Panc1 (cell line): ENCODE measurements at regions not wholly inside any gene's neighbourhood (a gene's known extent, or its start where the extent isn't known, plus 50 kb on each side); places are given as distances from the start of the nearest gene placed in this dataset.

Source experiments
- ATAC-seq: fragments of 200-7000 bp; cut with Tn5 transposase; 2 replicates; pipeline ENCODE4 v1.9.1; 2020; ENCODE audit warnings: mild to moderate bottlenecking, moderate library complexity
- BruUV-seq: library from RNA; stranded (reverse); fragments of 400-500 nt; replicated peaks from 2 replicates; lab custom pipeline; 2021; lab: Mats Ljungman, UMichigan
- CTCF ChIA-PET: fragments of 300-600 bp; sonication (Branson Sonifier 250); formaldehyde crosslinking; loops from one replicate; lab custom pipeline; 2022; ENCODE audit warnings: antibody characterized with exemption; lab: Charles Lee
- POLR2A ChIA-PET: fragments of 300-600 bp; sonication (Branson Sonifier 250); formaldehyde crosslinking; loops from one replicate; lab custom pipeline; 2022; ENCODE audit warnings: antibody characterized with exemption; lab: Charles Lee
- DNase-seq: peaks from one replicate; pipeline ENCODE4 v3.0.0-alpha.2; 2010; ENCODE audit warnings: low read depth, low spot score
- H3K27ac ChIP-seq: 2 replicates; pipeline ENCODE4 v1.5.1; 2011; ENCODE audit warnings: mild to moderate bottlenecking, low read length, inconsistent platforms
- H3K27me3 ChIP-seq: fragments of 200-500 bp; sonication (Bioruptor generic); 2 replicates; pipeline ENCODE4 v1.6.0; 2014; ENCODE audit warnings: low read length, inconsistent platforms; ENCODE audit not compliant: control insufficient read depth, insufficient read depth
- H3K36me3 ChIP-seq: fragments of 200-500 bp; sonication (Bioruptor generic); 2 replicates; pipeline ENCODE4 v1.5.1; 2014; ENCODE audit warnings: inconsistent platforms, mild to moderate bottlenecking, low read length, moderate library complexity; ENCODE audit not compliant: control insufficient read depth, insufficient read depth
- H3K4me1 ChIP-seq: 2 replicates; pipeline ENCODE4 v1.5.1; 2011; ENCODE audit warnings: inconsistent platforms, mild to moderate bottlenecking, low read length, moderate library complexity; ENCODE audit not compliant: control insufficient read depth, insufficient read depth
- H3K4me3 ChIP-seq, 2 experiments: 2 replicates each; pipeline ENCODE4 v1.5.1; 2011 to 2012; ENCODE audit warnings: low read depth in 2 of 2, low read length in 2 of 2, mild to moderate bottlenecking in 2 of 2, inconsistent platforms in 1 of 2, moderate library complexity in 1 of 2
- H3K9me3 ChIP-seq: fragments of 200-500 bp; sonication (Bioruptor generic); 2 replicates; pipeline ENCODE4 v1.5.1; 2014; ENCODE audit warnings: low read depth, mild to moderate bottlenecking, inconsistent platforms, low read length, moderate library complexity; ENCODE audit not compliant: control insufficient read depth, insufficient read depth
- CTCF ChIP-seq: fragments of 450-650 bp; IDR thresholded peaks from 2 replicates; pipeline ENCODE4 v1.5.1; 2017; ENCODE audit warnings: mild to moderate bottlenecking
- POLR2AphosphoS5 ChIP-seq: IDR thresholded peaks from 2 replicates; pipeline ENCODE4 v1.6.1; 2012; ENCODE audit warnings: mild to moderate bottlenecking, low read depth, low read length, moderate library complexity
- SIN3A ChIP-seq: IDR thresholded peaks from 2 replicates; pipeline ENCODE4 v1.6.1; 2012; ENCODE audit warnings: low read depth, mild to moderate bottlenecking, low read length, moderate library complexity, borderline replicate concordance; ENCODE audit not compliant: insufficient read depth
- TCF7L2 ChIP-seq: IDR thresholded peaks from 2 replicates; pipeline ENCODE4 v1.6.1; 2011; ENCODE audit warnings: mild to moderate bottlenecking, low read depth, low read length, inconsistent platforms
- in situ Hi-C: cut with HindIII; loops from 2 replicates; pipeline ENCODE4 v1.10.0; 2016; ENCODE audit warnings: low sequenced_read_pairs, low pct_unique_long_range_greater_than_20kb
- intact Hi-C: fragments of 100-400 bp; cut with micrococcal nuclease; formaldehyde crosslinking; loops from one replicate; pipeline ENCODE4 v1.10.0; 2022; ENCODE audit not compliant: unreplicated experiment
- TF ChIP-seq, protein P1 (sequence below), 2 experiments: IDR thresholded peaks; 2 replicates each; pipeline ENCODE4 v1.6.1; 2011 to 2012; ENCODE audit warnings: low read depth in 2 of 2, control low read depth in 1 of 2, low read length in 1 of 2, mild to moderate bottlenecking in 1 of 2, moderate library complexity in 1 of 2; ENCODE audit not compliant: insufficient read depth in 1 of 2

DNA sequence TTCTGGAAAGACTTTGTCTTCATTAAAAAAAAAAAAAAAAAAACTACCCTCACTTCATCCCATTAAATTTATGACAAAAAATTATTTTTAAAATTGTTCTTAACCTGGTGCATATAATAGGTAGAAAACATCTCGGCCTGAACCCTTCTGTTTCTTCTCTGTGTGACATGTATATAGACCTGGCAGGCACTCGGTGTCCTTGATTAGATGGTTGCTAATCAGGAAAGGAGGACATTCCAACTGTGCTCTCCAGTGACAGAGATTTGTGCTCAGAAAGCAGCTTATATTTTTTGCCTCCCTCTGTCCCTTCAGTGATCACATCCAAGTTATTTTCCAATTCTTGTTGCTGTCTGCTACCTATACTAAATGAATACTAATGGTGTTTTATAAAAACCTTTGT is 355.6 kb downstream of the CBLL2 start:
- DNase-seq: no peak
- intact Hi-C loops: no loop called here
- POLR2A ChIA-PET: no interaction called here
- no peaks in the 10 kb centered on the region for H3K36me3 ChIP-seq
- no TSS peak for BruUV-seq
- no peak overlapping the region for H3K4me3 ChIP-seq
- in situ Hi-C loops: no loop called here
- no peaks in the 10 kb centered on the region for H3K27me3 ChIP-seq
- no peak for TF ChIP-seq POLR2AphosphoS5
- no peak for TF ChIP-seq CTCF
- TF ChIP-seq TCF7L2: no peak
- no peak for TF ChIP-seq SIN3A
- TF ChIP-seq, protein P1, sequence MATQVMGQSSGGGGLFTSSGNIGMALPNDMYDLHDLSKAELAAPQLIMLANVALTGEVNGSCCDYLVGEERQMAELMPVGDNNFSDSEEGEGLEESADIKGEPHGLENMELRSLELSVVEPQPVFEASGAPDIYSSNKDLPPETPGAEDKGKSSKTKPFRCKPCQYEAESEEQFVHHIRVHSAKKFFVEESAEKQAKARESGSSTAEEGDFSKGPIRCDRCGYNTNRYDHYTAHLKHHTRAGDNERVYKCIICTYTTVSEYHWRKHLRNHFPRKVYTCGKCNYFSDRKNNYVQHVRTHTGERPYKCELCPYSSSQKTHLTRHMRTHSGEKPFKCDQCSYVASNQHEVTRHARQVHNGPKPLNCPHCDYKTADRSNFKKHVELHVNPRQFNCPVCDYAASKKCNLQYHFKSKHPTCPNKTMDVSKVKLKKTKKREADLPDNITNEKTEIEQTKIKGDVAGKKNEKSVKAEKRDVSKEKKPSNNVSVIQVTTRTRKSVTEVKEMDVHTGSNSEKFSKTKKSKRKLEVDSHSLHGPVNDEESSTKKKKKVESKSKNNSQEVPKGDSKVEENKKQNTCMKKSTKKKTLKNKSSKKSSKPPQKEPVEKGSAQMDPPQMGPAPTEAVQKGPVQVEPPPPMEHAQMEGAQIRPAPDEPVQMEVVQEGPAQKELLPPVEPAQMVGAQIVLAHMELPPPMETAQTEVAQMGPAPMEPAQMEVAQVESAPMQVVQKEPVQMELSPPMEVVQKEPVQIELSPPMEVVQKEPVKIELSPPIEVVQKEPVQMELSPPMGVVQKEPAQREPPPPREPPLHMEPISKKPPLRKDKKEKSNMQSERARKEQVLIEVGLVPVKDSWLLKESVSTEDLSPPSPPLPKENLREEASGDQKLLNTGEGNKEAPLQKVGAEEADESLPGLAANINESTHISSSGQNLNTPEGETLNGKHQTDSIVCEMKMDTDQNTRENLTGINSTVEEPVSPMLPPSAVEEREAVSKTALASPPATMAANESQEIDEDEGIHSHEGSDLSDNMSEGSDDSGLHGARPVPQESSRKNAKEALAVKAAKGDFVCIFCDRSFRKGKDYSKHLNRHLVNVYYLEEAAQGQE (IDR thresholded peaks at IDR 0.05; ENCODE audit: insufficient read depth in 1 of 2, low read depth in 2 of 2, low read length in 1 of 2): no peak
- H3K9me3 ChIP-seq: no peaks in the 10 kb centered on the region
- CTCF ChIA-PET: no interaction called here
- no peaks in the 10 kb centered on the region for H3K4me1 ChIP-seq
- ATAC-seq: no peak
- no peak overlapping the region for H3K27ac ChIP-seq

DNA sequence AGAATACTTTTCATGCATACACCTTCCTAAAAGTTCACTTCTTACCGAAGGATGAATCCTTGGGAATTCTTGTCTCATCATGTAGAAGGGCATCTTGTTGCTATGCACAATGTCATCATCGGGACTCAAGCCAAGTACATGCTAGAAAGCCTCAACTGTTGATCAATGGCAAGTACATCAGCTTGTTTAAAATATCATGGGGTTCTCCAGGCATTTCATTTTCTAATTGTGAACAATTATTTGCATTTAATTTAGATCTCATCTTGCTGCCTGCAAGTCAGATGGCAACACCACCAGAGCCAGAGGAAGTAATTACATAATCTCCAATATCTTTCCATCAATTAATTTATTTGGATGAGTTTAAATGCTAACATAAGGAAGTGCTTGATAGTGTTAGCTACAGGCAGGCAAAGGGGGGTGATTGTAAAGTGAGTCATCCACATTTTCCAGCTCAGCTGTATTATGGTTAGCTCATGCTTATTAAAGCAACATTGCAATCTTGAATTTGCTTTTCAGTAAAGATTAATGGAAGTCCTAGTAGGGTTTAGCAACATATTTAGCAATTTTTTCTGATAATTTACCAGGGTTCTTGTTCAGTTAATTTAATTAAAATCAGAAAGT is 356.5 kb downstream of the CBLL2 start:
- H3K36me3 ChIP-seq: no peaks in the 10 kb centered on the region
- DNase-seq: no peak
- H3K4me3 ChIP-seq: no peak overlapping the region
- no peaks in the 10 kb centered on the region for H3K27me3 ChIP-seq
- H3K4me1 ChIP-seq: no peaks in the 10 kb centered on the region
- in situ Hi-C loops: no loop called here
- H3K27ac ChIP-seq: no peak overlapping the region
- intact Hi-C loops: no loop called here
- no peaks in the 10 kb centered on the region for H3K9me3 ChIP-seq
- ChIA-PET CTCF (no interaction called here), POLR2A (no interaction called here)
- ATAC-seq: no peak
- no TSS peak for BruUV-seq
- TF ChIP-seq TCF7L2: no peak
- no peak for TF ChIP-seq CTCF
- TF ChIP-seq, protein P1 (IDR thresholded peaks at IDR 0.05; ENCODE audit: insufficient read depth in 1 of 2, low read depth in 2 of 2, low read length in 1 of 2): no peak
- no peak for TF ChIP-seq SIN3A
- TF ChIP-seq POLR2AphosphoS5: no peak
